Naive B cell (primary cell): ENCODE measurements at regions not wholly inside any gene's neighbourhood (a gene's known extent, or its start where the extent isn't known, plus 50 kb on each side); places are given as distances from the start of the nearest gene placed in this dataset.
"Not testable (repeated sequence)": the region's sequence is repeated elsewhere in the genome, so short reads cannot be mapped to it uniquely, and the experiment has no call there.

Experiments
- ATAC-seq, 2 donors: fragments of 150-1000 bp; cut with Tn5 transposase; 2 replicates each; pipeline ENCODE4 v1.10.0; 2021; ENCODE audit warnings: low read depth in 2 of 2, mild to moderate bottlenecking in 2 of 2, moderate library complexity in 2 of 2
- DNase-seq: peaks from one replicate; pipeline ENCODE4 v3.0.0; 2022
- H3K27ac Mint-ChIP-seq, 6 donors: one replicate each; pipeline ENCODE4 v1.8.0; 2020 to 2022; ENCODE audit warnings: mild to moderate bottlenecking in 6 of 6, mixed read lengths in 6 of 6, moderate library complexity in 5 of 6, inconsistent platforms in 2 of 6
- H3K27me3 Mint-ChIP-seq, 3 donors: one replicate each; pipeline ENCODE4 v1.8.0; 2021 to 2022; ENCODE audit warnings: mixed read lengths in 3 of 3, mild to moderate bottlenecking in 1 of 3
- H3K36me3 Mint-ChIP-seq, 2 donors: one replicate each; pipeline ENCODE4 v1.8.0; 2020 to 2022; ENCODE audit warnings: mixed read lengths in 2 of 2, inconsistent platforms in 1 of 2, mild to moderate bottlenecking in 1 of 2
- H3K4me1 Mint-ChIP-seq, 3 donors: one replicate each; pipeline ENCODE4 v1.8.0; 2020 to 2022; ENCODE audit warnings: mixed read lengths in 3 of 3, inconsistent platforms in 1 of 3, mild to moderate bottlenecking in 1 of 3, moderate library complexity in 1 of 3
- H3K4me3 Mint-ChIP-seq, 8 donors: one replicate each; pipeline ENCODE4 v1.8.0; 2020 to 2022; ENCODE audit warnings: mild to moderate bottlenecking in 8 of 8, mixed read lengths in 8 of 8, moderate library complexity in 8 of 8, inconsistent platforms in 2 of 8
- H3K9me3 Mint-ChIP-seq, 7 donors: one replicate each; pipeline ENCODE4 v1.8.0; 2020 to 2022; ENCODE audit warnings: mixed read lengths in 7 of 7, mild to moderate bottlenecking in 5 of 7, inconsistent platforms in 2 of 7, moderate library complexity in 1 of 7

GRCh38 chr18:75977081-75977480 is 518.0 kb downstream of the ZNF516 start:
- no peak overlapping the region for H3K27ac Mint-ChIP-seq
- H3K4me3 Mint-ChIP-seq, result no peak overlapping the region
- H3K4me1 Mint-ChIP-seq, result no peaks in the 10 kb centered on the region
- H3K36me3 Mint-ChIP-seq, result no peaks in the 10 kb centered on the region
- DNase-seq (no peak), ATAC-seq (no peak)
- H3K27me3 Mint-ChIP-seq, result no peaks in the 10 kb centered on the region
- H3K9me3 Mint-ChIP-seq, result peaks cover 0 to 5% (median 0%) of the 10 kb centered on the region in 7 donors

DNA sequence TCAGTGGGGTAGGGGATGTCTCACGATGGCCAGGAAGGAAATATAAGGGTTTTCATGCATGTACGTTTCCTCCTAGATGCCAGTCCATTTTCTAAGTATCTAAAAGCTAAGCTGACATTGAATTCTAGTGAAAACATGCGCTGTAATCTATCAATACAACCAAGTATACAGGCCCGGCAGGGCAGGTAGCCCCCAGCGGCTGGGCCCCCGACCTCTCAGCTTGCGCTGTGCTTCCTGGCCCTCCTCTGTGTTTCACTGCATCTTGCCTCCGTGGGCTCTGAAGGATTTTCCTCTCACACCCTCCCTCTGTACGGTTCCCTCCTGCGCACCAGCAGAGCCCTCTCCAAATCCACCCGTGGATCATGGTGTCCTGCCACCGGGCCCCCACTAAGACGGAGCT is 524.8 kb downstream of the ZNF516 start:
- no peak overlapping the region for H3K4me3 Mint-ChIP-seq

DNA sequence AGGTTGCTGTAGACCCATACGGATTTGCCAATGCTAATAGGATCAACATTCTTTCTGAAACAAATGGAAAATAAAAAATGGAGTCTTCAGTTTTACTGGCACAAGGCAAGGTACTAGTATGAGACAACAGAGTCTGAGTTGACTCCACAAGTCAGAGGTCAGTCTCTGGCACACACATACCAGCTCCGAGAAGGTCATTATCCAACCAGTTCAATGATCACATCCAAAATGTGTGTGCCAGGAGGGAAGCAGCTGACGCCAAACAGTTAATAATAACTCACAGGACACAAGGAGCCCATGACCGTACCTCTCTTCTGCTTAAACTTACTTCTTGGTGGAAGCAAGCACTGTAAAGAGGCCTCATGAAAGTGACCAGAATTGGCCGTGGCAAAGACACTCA is 528.6 kb downstream of the ZNF516 start:
- H3K36me3 Mint-ChIP-seq, result no peaks in the 10 kb centered on the region
- H3K4me3 Mint-ChIP-seq, result no peak overlapping the region
- ATAC-seq (no peak), DNase-seq (no peak)
- H3K9me3 Mint-ChIP-seq, result peaks cover 0 to 3% (median 0%) of the 10 kb centered on the region in 7 donors
- H3K4me1 Mint-ChIP-seq, result no peaks in the 10 kb centered on the region
- H3K27ac Mint-ChIP-seq, result no peak overlapping the region
- H3K27me3 Mint-ChIP-seq, result no peaks in the 10 kb centered on the region

More for the DNA sequence above, 524.8 kb downstream of the ZNF516 start:
- Mint-ChIP-seq H3K4me1 (no peaks in the 10 kb centered on the region), H3K27me3 (no peaks in the 10 kb centered on the region), H3K27ac (no peak overlapping the region), H3K36me3 (no peaks in the 10 kb centered on the region), H3K9me3 (peaks cover 0 to 3% (median 0%) of the 10 kb centered on the region in 7 donors)
- DNase-seq (no peak), ATAC-seq (no peak)

DNA sequence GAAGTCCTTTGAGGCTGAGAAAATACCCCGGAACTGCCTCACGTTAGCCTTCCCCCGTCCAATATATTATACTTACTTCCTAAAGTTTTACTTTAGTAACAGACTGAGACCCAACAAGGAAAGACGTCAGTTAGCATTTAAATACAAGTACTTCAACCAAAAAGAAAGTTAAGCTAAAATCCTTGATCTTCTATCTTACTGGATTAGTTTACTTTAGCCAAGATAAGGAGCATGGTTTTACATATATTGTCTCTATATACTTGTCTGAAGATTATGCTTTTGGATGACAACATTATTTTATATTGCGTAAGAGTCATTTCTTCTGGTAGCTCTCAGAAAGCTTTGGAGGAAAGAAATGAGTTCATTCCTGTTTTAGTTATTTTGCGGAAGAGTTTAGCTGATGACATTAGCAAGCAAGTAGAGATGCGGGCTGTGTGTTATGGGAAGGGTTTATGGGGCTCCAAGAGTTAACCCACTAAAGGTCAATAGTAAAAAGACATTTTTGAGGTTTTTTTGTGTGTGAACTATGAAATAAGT is 532.9 kb downstream of the ZNF516 start:
- no peak overlapping the region for H3K27ac Mint-ChIP-seq
- DNase-seq, result no peak
- no peak for ATAC-seq

DNA sequence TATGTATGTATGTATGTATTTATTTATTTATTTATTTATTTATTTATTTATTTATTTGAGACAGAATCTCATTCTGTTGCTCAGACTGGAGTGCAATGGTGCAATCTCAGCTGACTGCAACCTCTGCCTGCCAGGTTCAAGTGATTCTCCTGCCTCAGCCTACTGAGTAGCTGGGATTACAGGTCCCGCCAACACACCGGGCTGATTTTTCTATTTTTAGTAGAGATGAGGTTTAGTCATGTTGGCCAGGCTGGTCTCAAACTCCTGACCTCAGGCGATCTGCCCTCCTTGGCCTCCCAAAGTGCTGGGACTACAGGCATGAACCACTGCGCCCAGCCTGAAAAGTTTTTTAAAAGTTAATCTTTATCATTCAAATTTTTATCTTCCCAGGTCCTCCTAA is 532.9 kb upstream of the SMIM21 start:
- H3K27ac Mint-ChIP-seq, DNase-seq, H3K36me3 Mint-ChIP-seq, ATAC-seq, H3K4me1 Mint-ChIP-seq, H3K9me3 Mint-ChIP-seq, H3K27me3 Mint-ChIP-seq, H3K4me3 Mint-ChIP-seq: not testable (repeated sequence)

More for the DNA sequence above, 532.9 kb downstream of the ZNF516 start:
- H3K4me3 Mint-ChIP-seq, result no peak overlapping the region
- H3K36me3 Mint-ChIP-seq, result no peaks in the 10 kb centered on the region
- H3K4me1 Mint-ChIP-seq, result no peaks in the 10 kb centered on the region
- peaks cover 0 to 4% (median 1%) of the 10 kb centered on the region in 7 donors for H3K9me3 Mint-ChIP-seq
- H3K27me3 Mint-ChIP-seq, result no peaks in the 10 kb centered on the region

GRCh38 chr18:75959150-75959549 is 531.6 kb upstream of the SMIM21 start:
- no peak overlapping the region for H3K4me3 Mint-ChIP-seq

DNA sequence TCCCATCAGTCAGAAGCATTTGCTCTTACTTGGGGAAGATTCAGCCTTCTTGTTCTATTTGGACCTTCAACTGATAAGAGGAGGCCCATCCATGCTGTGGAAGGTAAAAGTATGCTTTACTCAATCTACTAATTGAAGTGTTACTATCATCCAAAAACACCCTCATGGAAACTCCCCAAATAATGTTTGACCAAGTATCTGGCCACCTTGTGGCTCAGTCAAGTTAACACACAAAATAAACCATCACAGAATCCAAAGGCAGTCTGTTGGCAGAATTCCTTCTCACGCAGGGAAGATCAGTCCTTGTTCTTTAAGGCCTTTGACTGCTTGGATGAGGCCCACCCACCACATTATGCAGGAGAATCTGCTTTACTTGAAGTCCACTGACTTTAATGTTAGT is 531.2 kb upstream of the SMIM21 start:
- no peak overlapping the region for H3K4me3 Mint-ChIP-seq
- H3K27ac Mint-ChIP-seq, result no peak overlapping the region
- H3K9me3 Mint-ChIP-seq, result peaks cover 0 to 13% (median 2%) of the 10 kb centered on the region in 7 donors
- no peaks in the 10 kb centered on the region for H3K27me3 Mint-ChIP-seq
- ATAC-seq (no peak), DNase-seq (no peak)
- no peaks in the 10 kb centered on the region for H3K36me3 Mint-ChIP-seq
- H3K4me1 Mint-ChIP-seq, result no peaks in the 10 kb centered on the region

More at GRCh38 chr18:75959150-75959549, 531.6 kb upstream of the SMIM21 start:
- no peaks in the 10 kb centered on the region for H3K27me3 Mint-ChIP-seq
- no peaks in the 10 kb centered on the region for H3K4me1 Mint-ChIP-seq
- DNase-seq, result no peak
- ATAC-seq, result no peak
- no peaks in the 10 kb centered on the region for H3K36me3 Mint-ChIP-seq
- H3K9me3 Mint-ChIP-seq, result peaks cover 0 to 13% (median 2%) of the 10 kb centered on the region in 7 donors
- H3K27ac Mint-ChIP-seq, result no peak overlapping the region

DNA sequence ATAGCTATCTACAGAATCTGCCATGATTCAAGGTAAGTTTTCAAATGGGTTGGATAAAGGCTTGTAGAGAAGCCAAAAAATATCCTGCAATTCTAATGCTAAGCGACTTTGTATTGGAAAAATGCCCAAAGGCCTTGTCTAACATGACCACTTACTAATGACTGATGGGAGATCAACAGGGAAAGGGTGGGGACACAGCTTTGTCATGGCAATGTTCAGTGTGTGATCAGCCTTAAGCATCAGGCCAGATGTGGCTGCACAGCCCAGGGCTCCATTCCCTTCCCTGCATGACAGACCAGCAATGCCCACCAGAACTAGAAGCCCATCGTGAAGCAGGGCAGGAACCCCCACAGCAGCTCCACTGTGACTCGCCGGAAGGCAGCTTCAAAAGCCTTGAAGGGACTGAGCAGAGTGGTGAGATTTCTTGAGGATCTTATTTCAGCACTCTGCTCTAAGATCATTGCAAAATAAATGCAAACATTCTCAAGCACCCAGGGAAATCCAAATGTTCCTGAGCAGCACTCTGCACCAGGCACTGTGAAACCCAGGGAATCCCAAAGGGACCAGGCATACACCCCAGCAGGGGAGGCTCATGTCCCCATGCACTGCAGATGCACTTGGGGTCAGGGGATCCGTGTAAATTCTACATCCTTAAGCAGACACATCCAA is 517.9 kb upstream of the SMIM21 start:
- Mint-ChIP-seq H3K4me3 (no peak overlapping the region), H3K27ac (peak overlapping the region in 1 of 6 donors; percentile 53), H3K9me3 (peaks cover 9 to 56% (median 19%) of the 10 kb centered on the region in 7 donors), H3K36me3 (peaks cover 0 to 6% of the 10 kb centered on the region in 2 donors), H3K4me1 (no peaks in the 10 kb centered on the region), H3K27me3 (peaks cover 0 to 4% (median 0%) of the 10 kb centered on the region in 3 donors)
- DNase-seq (no peak), ATAC-seq (no peak)

DNA sequence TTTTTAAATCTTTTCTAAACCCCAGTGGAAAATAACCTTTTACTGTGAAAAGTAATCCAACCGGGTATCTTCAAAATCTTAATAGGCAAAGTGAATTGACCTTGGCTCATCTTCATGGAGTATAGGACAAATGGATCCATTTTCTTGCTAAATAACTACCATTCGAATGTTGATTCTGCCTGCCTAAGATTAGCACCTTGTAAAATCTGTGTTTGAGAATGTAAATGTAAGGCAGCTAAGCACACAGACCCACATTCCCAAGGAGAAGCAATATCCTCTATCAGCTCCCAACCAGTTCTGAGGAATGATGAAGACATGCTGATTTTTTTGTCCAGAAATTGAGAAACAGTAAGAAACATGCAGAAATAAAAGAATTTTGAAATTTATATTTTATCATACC is 509.8 kb upstream of the SMIM21 start:
- H3K27me3 Mint-ChIP-seq, result no peaks in the 10 kb centered on the region
- no peak overlapping the region for H3K4me3 Mint-ChIP-seq
- peaks cover 2 to 29% (median 7%) of the 10 kb centered on the region in 7 donors for H3K9me3 Mint-ChIP-seq
- no peak for DNase-seq
- ATAC-seq, result no peak
- no peaks in the 10 kb centered on the region for H3K36me3 Mint-ChIP-seq
- no peak overlapping the region for H3K27ac Mint-ChIP-seq
- no peaks in the 10 kb centered on the region for H3K4me1 Mint-ChIP-seq

GRCh38 chr18:75936862-75937261 is 509.4 kb upstream of the SMIM21 start:
- no peak overlapping the region for H3K4me3 Mint-ChIP-seq
- H3K27me3 Mint-ChIP-seq, result no peaks in the 10 kb centered on the region
- H3K27ac Mint-ChIP-seq, result no peak overlapping the region
- H3K9me3 Mint-ChIP-seq, result peaks cover 2 to 25% (median 6%) of the 10 kb centered on the region in 7 donors
- DNase-seq (no peak), ATAC-seq (no peak)
- no peaks in the 10 kb centered on the region for H3K4me1 Mint-ChIP-seq
- no peaks in the 10 kb centered on the region for H3K36me3 Mint-ChIP-seq

DNA sequence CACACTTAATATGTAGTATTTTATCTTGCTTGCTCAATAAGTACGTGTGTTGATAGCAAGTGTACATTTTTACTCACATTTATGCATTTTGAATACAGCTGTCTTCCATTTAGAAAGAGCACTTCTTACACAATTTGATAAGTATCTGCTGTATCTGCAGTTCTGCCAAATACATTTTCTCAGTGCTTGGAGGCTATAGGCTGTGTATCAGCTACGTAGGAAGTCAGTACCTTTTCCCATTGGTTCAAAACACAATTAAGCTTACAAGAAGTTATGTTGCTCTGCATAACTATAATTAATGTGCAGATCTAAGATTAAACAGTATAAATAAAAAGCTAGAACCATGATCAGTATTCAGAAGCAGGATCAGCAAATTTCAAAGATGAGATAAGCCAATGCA is 503.6 kb upstream of the SMIM21 start:
- Mint-ChIP-seq H3K4me1 (no peaks in the 10 kb centered on the region), H3K9me3 (peaks cover 0 to 6% (median 0%) of the 10 kb centered on the region in 7 donors), H3K36me3 (no peaks in the 10 kb centered on the region), H3K27me3 (no peaks in the 10 kb centered on the region), H3K4me3 (no peak overlapping the region), H3K27ac (no peak overlapping the region)
- ATAC-seq (no peak), DNase-seq (no peak)

- Mint-ChIP-seq H3K27ac (no peak overlapping the region), H3K9me3 (peaks cover 0 to 2% (median 0%) of the 10 kb centered on the region in 7 donors), H3K4me3 (no peak overlapping the region), H3K27me3 (no peaks in the 10 kb centered on the region), H3K4me1 (no peaks in the 10 kb centered on the region), H3K36me3 (no peaks in the 10 kb centered on the region)
- no peak for DNase-seq
- ATAC-seq, result no peak
Observed at GRCh38 chr18:75928706-75929105, 501.2 kb upstream of the SMIM21 start.

- no peaks in the 10 kb centered on the region for H3K27me3 Mint-ChIP-seq
Observed at GRCh38 chr18:75927791-75928190, 500.3 kb upstream of the SMIM21 start.

DNA sequence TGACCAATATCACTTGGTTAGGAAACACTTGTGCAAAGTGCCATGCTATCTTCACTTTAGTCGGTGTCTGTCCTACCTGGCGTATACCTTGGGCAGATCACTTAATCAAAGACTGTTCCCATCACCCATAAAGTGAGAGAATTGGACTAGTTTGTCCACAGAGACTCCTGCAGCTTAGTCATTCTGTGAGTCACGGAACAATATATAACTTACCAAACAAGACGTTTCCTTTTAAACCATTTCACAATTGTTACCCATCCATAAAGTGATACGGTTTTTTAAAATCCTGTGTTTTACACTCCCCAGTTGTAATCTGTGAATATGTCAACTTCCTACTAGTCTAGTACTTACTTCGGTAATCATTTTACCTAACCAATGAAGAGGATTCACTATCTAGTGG is 499.3 kb upstream of the SMIM21 start:
- ATAC-seq (no peak), DNase-seq (no peak)
- Mint-ChIP-seq H3K9me3 (peaks cover 0 to 5% (median 0%) of the 10 kb centered on the region in 7 donors), H3K27ac (no peak overlapping the region), H3K4me3 (no peak overlapping the region), H3K4me1 (no peaks in the 10 kb centered on the region), H3K36me3 (no peaks in the 10 kb centered on the region), H3K27me3 (no peaks in the 10 kb centered on the region)

More at GRCh38 chr18:75927791-75928190, 500.3 kb upstream of the SMIM21 start:
- no peaks in the 10 kb centered on the region for H3K36me3 Mint-ChIP-seq
- no peaks in the 10 kb centered on the region for H3K4me1 Mint-ChIP-seq
- peaks cover 0 to 5% (median 0%) of the 10 kb centered on the region in 7 donors for H3K9me3 Mint-ChIP-seq
- ATAC-seq (no peak), DNase-seq (no peak)
- H3K27ac Mint-ChIP-seq, result no peak overlapping the region
- no peak overlapping the region for H3K4me3 Mint-ChIP-seq
